ENCODE measurements at regions not wholly inside any gene's neighbourhood (a gene's known extent, or its start where the extent isn't known, plus 50 kb on each side); places are given as distances from the start of the nearest gene placed in this dataset.

- no peaks in the 10 kb centered on the region for H3K36me3 Mint-ChIP-seq (ENCODE audit: low read depth)
- H3K9me3 Mint-ChIP-seq (ENCODE audit: low read depth) = no peaks in the 10 kb centered on the region
- H3K4me3 Mint-ChIP-seq (ENCODE audit: unreplicated experiment) = no peak overlapping the region
- H3K27me3 Mint-ChIP-seq (ENCODE audit: low read depth) = no peaks in the 10 kb centered on the region
- no peak for TF ChIP-seq CTCF (IDR thresholded peaks at IDR 0.05)
- no peak for DNase-seq (ENCODE audit: low spot score)
- no peak overlapping the region for H3K27ac Mint-ChIP-seq (ENCODE audit: unreplicated experiment)
- no peaks in the 10 kb centered on the region for H3K4me1 Mint-ChIP-seq (ENCODE audit: low read depth)
Observed at GRCh38 chr12:93101367-93101766, 172.3 kb upstream of the EEA1 start.

GRCh38 chr12:93102312-93102711 is 173.2 kb upstream of the EEA1 start:
- no peak for DNase-seq (ENCODE audit: low spot score)
- H3K27ac Mint-ChIP-seq (ENCODE audit: unreplicated experiment) = no peak overlapping the region
- no peak overlapping the region for H3K4me3 Mint-ChIP-seq (ENCODE audit: unreplicated experiment)
- no peaks in the 10 kb centered on the region for H3K36me3 Mint-ChIP-seq (ENCODE audit: low read depth)
- peaks cover 6% of the 10 kb centered on the region for H3K4me1 Mint-ChIP-seq (ENCODE audit: low read depth)
- TF ChIP-seq CTCF (IDR thresholded peaks at IDR 0.05) = no peak
- H3K27me3 Mint-ChIP-seq (ENCODE audit: low read depth) = no peaks in the 10 kb centered on the region
- H3K9me3 Mint-ChIP-seq (ENCODE audit: low read depth) = no peaks in the 10 kb centered on the region

- TF ChIP-seq CTCF (IDR thresholded peaks at IDR 0.05) = no peak
- DNase-seq (ENCODE audit: low spot score) = no peak
- H3K36me3 Mint-ChIP-seq (ENCODE audit: low read depth) = no peaks in the 10 kb centered on the region
- peaks cover 11% of the 10 kb centered on the region for H3K4me1 Mint-ChIP-seq (ENCODE audit: low read depth)
- H3K27me3 Mint-ChIP-seq (ENCODE audit: low read depth) = no peaks in the 10 kb centered on the region
- H3K4me3 Mint-ChIP-seq (ENCODE audit: unreplicated experiment) = no peak overlapping the region
- H3K9me3 Mint-ChIP-seq (ENCODE audit: low read depth) = no peaks in the 10 kb centered on the region
- no peak overlapping the region for H3K27ac Mint-ChIP-seq (ENCODE audit: unreplicated experiment)
Observed at GRCh38 chr12:93102744-93103143, 173.6 kb upstream of the EEA1 start.

- DNase-seq (ENCODE audit: low spot score) = no peak
- H3K4me3 Mint-ChIP-seq (ENCODE audit: unreplicated experiment) = no peak overlapping the region
- H3K27ac Mint-ChIP-seq (ENCODE audit: unreplicated experiment) = no peak overlapping the region
- H3K9me3 Mint-ChIP-seq (ENCODE audit: low read depth) = no peaks in the 10 kb centered on the region
- peaks cover 15% of the 10 kb centered on the region for H3K4me1 Mint-ChIP-seq (ENCODE audit: low read depth)
- no peaks in the 10 kb centered on the region for H3K36me3 Mint-ChIP-seq (ENCODE audit: low read depth)
- no peak for TF ChIP-seq CTCF (IDR thresholded peaks at IDR 0.05)
- H3K27me3 Mint-ChIP-seq (ENCODE audit: low read depth) = no peaks in the 10 kb centered on the region
Observed at GRCh38 chr12:93103154-93103553, 174.1 kb upstream of the EEA1 start.

- Mint-ChIP-seq H3K4me1 (ENCODE audit: low read depth) (peaks cover 29% of the 10 kb centered on the region), H3K27ac (ENCODE audit: unreplicated experiment) (no peak overlapping the region), H3K27me3 (ENCODE audit: low read depth) (no peaks in the 10 kb centered on the region), H3K9me3 (ENCODE audit: low read depth) (no peaks in the 10 kb centered on the region), H3K4me3 (ENCODE audit: unreplicated experiment) (no peak overlapping the region), H3K36me3 (ENCODE audit: low read depth) (no peaks in the 10 kb centered on the region)
- TF ChIP-seq CTCF (IDR thresholded peaks at IDR 0.05) = no peak
- DNase-seq (ENCODE audit: low spot score) = no peak
Observed at GRCh38 chr12:93104535-93104934, 175.4 kb upstream of the EEA1 start.
